ENCODE measurements at regions not wholly inside any gene's neighbourhood (a gene's known extent, or its start where the extent isn't known, plus 50 kb on each side); places are given as distances from the start of the nearest gene placed in this dataset.

GRCh38 chr14:101074196-101075024 lies 170.9 kb upstream of the RTL1 start:
- Histone ChIP-seq H3K27me3 (ENCODE audit: control insufficient read depth in 3 of 3, insufficient read depth in 3 of 3, low read length in 2 of 3) (peaks cover 3 to 20% (median 11%) of the 10 kb centered on the region in 3 donors), H3K4me3 (no peak overlapping the region), H3K36me3 (ENCODE audit: control insufficient read depth in 4 of 4, insufficient read depth in 4 of 4, low read length in 4 of 4) (peaks cover 0 to 6% (median 0%) of the 10 kb centered on the region in 4 donors), H3K9ac (ENCODE audit: insufficient read depth in 1 of 2, low read length in 2 of 2) (no peak overlapping the region), H3K4me1 (ENCODE audit: control insufficient read depth in 5 of 5, insufficient read depth in 5 of 5, low read length in 5 of 5) (peaks cover 0 to 42% (median 0%) of the 10 kb centered on the region in 5 donors), H3K27ac (ENCODE audit: low read depth in 1 of 2, low read length in 1 of 2) (no peak overlapping the region), H3K9me3 (ENCODE audit: control insufficient read depth in 4 of 4, insufficient read depth in 3 of 4, low read length in 3 of 4) (no peaks in the 10 kb centered on the region)
- TF ChIP-seq CTCF (IDR thresholded peaks at IDR 0.05; ENCODE audit: control extremely low read depth, extremely low read depth): no peak
- ATAC-seq (ENCODE audit: insufficient read depth, low FRiP score) (no peak), DNase-seq (no peak)
- 85 to 90% methylated on average over 13 of the region's 13 CpGs for WGBS, 2 donors

- TF ChIP-seq CTCF (IDR thresholded peaks at IDR 0.05; ENCODE audit: control extremely low read depth, extremely low read depth): no peak
- 67 to 73% methylated on average over 9 of the region's 9 CpGs for WGBS, 2 donors
- H3K4me1 ChIP-seq (ENCODE audit: control insufficient read depth in 5 of 5, insufficient read depth in 5 of 5, low read length in 5 of 5): peaks cover 0 to 42% (median 0%) of the 10 kb centered on the region in 5 donors
- H3K27ac ChIP-seq (ENCODE audit: low read depth in 1 of 2, low read length in 1 of 2): no peak overlapping the region
- no peak for ATAC-seq (ENCODE audit: insufficient read depth, low FRiP score)
- H3K27me3 ChIP-seq (ENCODE audit: control insufficient read depth in 3 of 3, insufficient read depth in 3 of 3, low read length in 2 of 3): peaks cover 3 to 26% (median 11%) of the 10 kb centered on the region in 3 donors
- H3K9me3 ChIP-seq (ENCODE audit: control insufficient read depth in 4 of 4, insufficient read depth in 3 of 4, low read length in 3 of 4): no peaks in the 10 kb centered on the region
- H3K36me3 ChIP-seq (ENCODE audit: control insufficient read depth in 4 of 4, insufficient read depth in 4 of 4, low read length in 4 of 4): peaks cover 0 to 5% (median 0%) of the 10 kb centered on the region in 4 donors
- H3K9ac ChIP-seq (ENCODE audit: insufficient read depth in 1 of 2, low read length in 2 of 2): no peak overlapping the region
- DNase-seq: no peak
- H3K4me3 ChIP-seq: no peak overlapping the region
Observed at GRCh38 chr14:101075025-101075800, 171.7 kb upstream of the RTL1 start.

- Histone ChIP-seq H3K4me1 (ENCODE audit: control insufficient read depth in 5 of 5, insufficient read depth in 5 of 5, low read length in 5 of 5) (peaks cover 0 to 42% (median 0%) of the 10 kb centered on the region in 5 donors), H3K9me3 (ENCODE audit: control insufficient read depth in 4 of 4, insufficient read depth in 3 of 4, low read length in 3 of 4) (no peaks in the 10 kb centered on the region), H3K4me3 (no peak overlapping the region), H3K36me3 (ENCODE audit: control insufficient read depth in 4 of 4, insufficient read depth in 4 of 4, low read length in 4 of 4) (peaks cover 0 to 3% (median 0%) of the 10 kb centered on the region in 4 donors), H3K9ac (ENCODE audit: insufficient read depth in 1 of 2, low read length in 2 of 2) (no peak overlapping the region), H3K27me3 (ENCODE audit: control insufficient read depth in 3 of 3, insufficient read depth in 3 of 3, low read length in 2 of 3) (peaks cover 3 to 26% (median 11%) of the 10 kb centered on the region in 3 donors), H3K27ac (ENCODE audit: low read depth in 1 of 2, low read length in 1 of 2) (no peak overlapping the region)
- no peak for ATAC-seq (ENCODE audit: insufficient read depth, low FRiP score)
- WGBS, 2 donors: 63 to 64% methylated on average over 14 to 15 of the region's 15 CpGs
- TF ChIP-seq CTCF (IDR thresholded peaks at IDR 0.05; ENCODE audit: control extremely low read depth, extremely low read depth): no peak
- DNase-seq: no peak
Observed at GRCh38 chr14:101075801-101076413, 172.4 kb upstream of the RTL1 start.
